H1 (cell line): ENCODE measurements at regions not wholly inside any gene's neighbourhood (a gene's known extent, or its start where the extent isn't known, plus 50 kb on each side); places are given as distances from the start of the nearest gene placed in this dataset.
A peak's percentile ranks its signal among the peaks of the same experiment; 100 is the strongest.

Experiments used
- CTCF ChIA-PET: fragments of 300-600 bp; sonication (Branson Sonifier 250); formaldehyde crosslinking; loops from one replicate; lab custom pipeline; 2021; ENCODE audit not compliant: partially characterized antibody; lab: Charles Lee
- POLR2A ChIA-PET: fragments of 300-600 bp; sonication (Branson Sonifier 250); formaldehyde crosslinking; loops from one replicate; lab custom pipeline; 2021; ENCODE audit warnings: inconsistent platforms; ENCODE audit not compliant: partially characterized antibody; lab: Charles Lee
- DNase-seq, 2 experiments: peaks; one replicate each; pipeline versions ENCODE4 v3.0.0 to v3.0.0-alpha.2; 2010 to 2022; ENCODE audit warnings: low spot score in 2 of 2, low read depth in 1 of 2, mixed read lengths in 1 of 2
- FAIRE-seq: peaks from 2 replicates; lab custom pipeline; 2011; peaks lifted over from hg19 to GRCh38; lab: Jason Lieb, UNC
- H2AFZ ChIP-seq: 2 replicates; pipeline ENCODE4 v1.8.1; 2012; ENCODE audit warnings: low read length, inconsistent platforms
- H2AK5ac ChIP-seq: 2 replicates; pipeline ENCODE4 v1.6.1; 2013; ENCODE audit warnings: low read depth, low read length
- H2BK120ac ChIP-seq: replicated peaks from 2 replicates; pipeline ENCODE3; 2013; ENCODE audit warnings: low read depth, low read length, inconsistent platforms
- H2BK12ac ChIP-seq: 2 replicates; pipeline ENCODE4 v1.6.1; 2013; ENCODE audit warnings: low read depth, low read length
- H2BK15ac ChIP-seq: 2 replicates; pipeline ENCODE4 v1.6.1; 2013; ENCODE audit warnings: low read length
- H2BK20ac ChIP-seq: 2 replicates; pipeline ENCODE4 v1.6.1; 2013; ENCODE audit warnings: low read length
- H2BK5ac ChIP-seq: 2 replicates; pipeline ENCODE4 v1.6.1; 2013; ENCODE audit warnings: low read depth, low read length
- H3K14ac ChIP-seq: 2 replicates; pipeline ENCODE4 v1.6.1; 2013; ENCODE audit warnings: inconsistent platforms; ENCODE audit not compliant: insufficient read length
- H3K18ac ChIP-seq: 2 replicates; pipeline ENCODE4 v1.6.1; 2013; ENCODE audit warnings: low read length; ENCODE audit errors: extremely low read depth
- H3K23ac ChIP-seq: 2 replicates; pipeline ENCODE4 v1.6.1; 2013; ENCODE audit warnings: inconsistent platforms; ENCODE audit not compliant: insufficient read length
- H3K23me2 ChIP-seq: 2 replicates; pipeline ENCODE4 v1.6.1; 2013; ENCODE audit warnings: low read depth, low read length
- H3K27ac ChIP-seq: 2 replicates; pipeline ENCODE4 v1.6.1; 2011; ENCODE audit warnings: low read depth, low read length, inconsistent platforms
- H3K27me3 ChIP-seq, 4 experiments: replicated peaks in 1 of 4; 1 replicate in 1 of 4; 2 replicates in 3 of 4; pipeline versions ENCODE4 v1.6.1 to v1.8.1; 2011 to 2013; ENCODE audit warnings: low read length in 3 of 4, mild to moderate bottlenecking in 3 of 4, inconsistent platforms in 2 of 4, mixed read lengths in 2 of 4, moderate library complexity in 1 of 4; ENCODE audit not compliant: control insufficient read depth in 3 of 4, insufficient read depth in 3 of 4; ENCODE audit errors: extremely low read depth in 1 of 4
- H3K36me3 ChIP-seq, 4 experiments: 2 replicates each; pipeline versions ENCODE4 v1.6.1 to v1.8.1; 2011 to 2013; ENCODE audit warnings: mild to moderate bottlenecking in 4 of 4, low read length in 3 of 4, moderate library complexity in 2 of 4, control low read depth in 1 of 4, inconsistent platforms in 1 of 4; ENCODE audit not compliant: insufficient read depth in 4 of 4, control insufficient read depth in 2 of 4
- H3K4ac ChIP-seq: replicated peaks from 2 replicates; pipeline ENCODE3; 2013; ENCODE audit warnings: low read length, low read depth, mixed read lengths, inconsistent platforms; ENCODE audit not compliant: insufficient read length
- H3K4me1 ChIP-seq, 4 experiments: replicated peaks in 1 of 4; 1 replicate in 1 of 4; 2 replicates in 3 of 4; pipeline versions ENCODE4 v1.6.1 to v1.8.1; 2011 to 2013; ENCODE audit warnings: low read length in 3 of 4, inconsistent platforms in 2 of 4, mixed read lengths in 1 of 4; ENCODE audit not compliant: insufficient read depth in 4 of 4, control insufficient read depth in 3 of 4
- H3K4me2 ChIP-seq, 2 experiments: 2 replicates each; pipeline versions ENCODE4 v1.6.1 to v1.8.1; 2011 to 2013; ENCODE audit warnings: low read depth in 2 of 2, low read length in 2 of 2, control low read depth in 1 of 2, inconsistent platforms in 1 of 2, mild to moderate bottlenecking in 1 of 2; ENCODE audit not compliant: insufficient read depth in 1 of 2
- H3K4me3 ChIP-seq, 4 experiments: fragments of 200-600, 300-600 bp in 1 of 4; sonication (generic), shearing (Covaris generic), sonication (Bioruptor Twin) in 1 of 4; 2 replicates each; pipeline versions ENCODE4 v1.5.1 to v1.8.1; 2011 to 2016; ENCODE audit warnings: low read length in 4 of 4, low read depth in 3 of 4, control low read depth in 2 of 4, inconsistent platforms in 2 of 4, mild to moderate bottlenecking in 2 of 4, mixed read lengths in 1 of 4, moderate library complexity in 1 of 4; ENCODE audit not compliant: insufficient read depth in 2 of 4; ENCODE audit errors: extremely low read depth in 1 of 4
- H3K56ac ChIP-seq: replicated peaks from 2 replicates; pipeline ENCODE3; 2013; ENCODE audit warnings: low read depth, mild to moderate bottlenecking, mixed read lengths, low read length, inconsistent platforms; ENCODE audit not compliant: insufficient read length
- H3K79me1 ChIP-seq: 2 replicates; pipeline ENCODE4 v1.6.1; 2013; ENCODE audit warnings: low read depth, low read length, control low read depth
- H3K79me2 ChIP-seq, 2 experiments: 2 replicates each; pipeline versions ENCODE4 v1.6.1 to v1.8.1; 2012 to 2013; ENCODE audit warnings: low read length in 2 of 2, mild to moderate bottlenecking in 2 of 2, inconsistent platforms in 1 of 2; ENCODE audit not compliant: insufficient read depth in 2 of 2, control insufficient read depth in 1 of 2
- H3K9ac ChIP-seq, 4 experiments: replicated peaks in 1 of 4; 1 replicate in 1 of 4; 2 replicates in 3 of 4; pipeline versions ENCODE4 v1.6.1 to v1.8.1; 2011 to 2013; ENCODE audit warnings: low read depth in 3 of 4, low read length in 3 of 4, control low read depth in 2 of 4, mild to moderate bottlenecking in 2 of 4, moderate library complexity in 2 of 4, inconsistent platforms in 1 of 4; ENCODE audit errors: extremely low read depth in 1 of 4
- H3K9me3 ChIP-seq, 2 experiments: 2 replicates each; pipeline versions ENCODE4 v1.6.1 to v1.8.1; 2012 to 2013; ENCODE audit warnings: mild to moderate bottlenecking in 2 of 2, moderate library complexity in 2 of 2, control low read depth in 1 of 2, inconsistent platforms in 1 of 2, low read depth in 1 of 2, low read length in 1 of 2, mixed read lengths in 1 of 2; ENCODE audit not compliant: insufficient read depth in 2 of 2
- H4K20me1 ChIP-seq, 2 experiments: replicated peaks in 1 of 2; 2 replicates each; pipeline versions ENCODE3 to v1.8.1; 2011 to 2013; ENCODE audit warnings: inconsistent platforms in 2 of 2, low read length in 2 of 2, mild to moderate bottlenecking in 1 of 2; ENCODE audit not compliant: insufficient read depth in 2 of 2, control insufficient read depth in 1 of 2
- H4K5ac ChIP-seq: 2 replicates; pipeline ENCODE4 v1.6.1; 2013; ENCODE audit warnings: low read length, low read depth, mixed read lengths, inconsistent platforms; ENCODE audit not compliant: insufficient read length
- H4K8ac ChIP-seq: 2 replicates; pipeline ENCODE4 v1.8.0; 2013; ENCODE audit warnings: mild to moderate bottlenecking, moderate library complexity, low read length, inconsistent platforms; ENCODE audit not compliant: insufficient read depth; ENCODE audit errors: extremely low read depth
- H4K91ac ChIP-seq: replicated peaks from 2 replicates; pipeline ENCODE3; 2013; ENCODE audit warnings: low read length, mixed read lengths, inconsistent platforms; ENCODE audit not compliant: insufficient read length
- BCL11A ChIP-seq, 2 experiments: IDR thresholded peaks; one replicate each; pipeline ENCODE4 v1.6.1; 2011; ENCODE audit warnings: low read depth in 2 of 2, low read length in 2 of 2, mild to moderate bottlenecking in 2 of 2
- GABPA ChIP-seq: IDR thresholded peaks from 2 replicates; pipeline ENCODE4 v1.6.1; 2011; ENCODE audit warnings: mild to moderate bottlenecking, low read length, moderate library complexity, borderline replicate concordance; ENCODE audit not compliant: insufficient read depth
- SAP30 ChIP-seq: fragments of 300-600 bp; sonication (generic); IDR thresholded peaks from 2 replicates; pipeline ENCODE4 v1.7.1; 2012; ENCODE audit warnings: low read length, moderate library complexity, mild to moderate bottlenecking, inconsistent platforms; ENCODE audit not compliant: insufficient read depth, insufficient replicate concordance
- SP2 ChIP-seq: IDR thresholded peaks from 2 replicates; pipeline ENCODE4 v1.6.1; 2012; ENCODE audit warnings: mild to moderate bottlenecking, low read length, inconsistent platforms
- TEAD4 ChIP-seq: IDR thresholded peaks from 2 replicates; pipeline ENCODE4 v1.6.1; 2012; ENCODE audit warnings: low read depth, low read length, inconsistent platforms, mixed read lengths
- WGBS, 2 experiments: shearing (Covaris generic) in 1 of 2; methylation state at CpG; one replicate each; pipeline versions ENCODE4 v1.1.6 to v1.1.7; 2013 to 2015; ENCODE audit warnings: low lambda C conversion rate in 2 of 2, mixed read lengths in 2 of 2, inconsistent platforms in 1 of 2, low coverage in 1 of 2, missing lambda C conversion rate in 1 of 2; ENCODE audit not compliant: insufficient replicate concordance in 2 of 2, insufficient coverage in 1 of 2, insufficient read length in 1 of 2; ENCODE audit errors: extremely low coverage in 1 of 2, missing lambda C conversion rate in 1 of 2; 5-methylcytosine and 5-hydroxymethylcytosine counted together
- TF ChIP-seq, protein P1 (sequence below), 3 experiments: IDR thresholded peaks; 1 replicate in 2 of 3; 2 replicates in 1 of 3; pipeline versions ENCODE4 v1.5.1 to v1.6.1; 2011; ENCODE audit warnings: low read length in 3 of 3, mild to moderate bottlenecking in 3 of 3, inconsistent platforms in 2 of 3, low read depth in 1 of 3, moderate library complexity in 1 of 3; ENCODE audit not compliant: insufficient read depth in 1 of 3; ENCODE audit errors: control extremely low read depth in 1 of 3
- TF ChIP-seq, protein P2 (sequence below): IDR thresholded peaks from 2 replicates; pipeline ENCODE4 v1.6.1; 2012; ENCODE audit warnings: low read length, inconsistent platforms

DNA sequence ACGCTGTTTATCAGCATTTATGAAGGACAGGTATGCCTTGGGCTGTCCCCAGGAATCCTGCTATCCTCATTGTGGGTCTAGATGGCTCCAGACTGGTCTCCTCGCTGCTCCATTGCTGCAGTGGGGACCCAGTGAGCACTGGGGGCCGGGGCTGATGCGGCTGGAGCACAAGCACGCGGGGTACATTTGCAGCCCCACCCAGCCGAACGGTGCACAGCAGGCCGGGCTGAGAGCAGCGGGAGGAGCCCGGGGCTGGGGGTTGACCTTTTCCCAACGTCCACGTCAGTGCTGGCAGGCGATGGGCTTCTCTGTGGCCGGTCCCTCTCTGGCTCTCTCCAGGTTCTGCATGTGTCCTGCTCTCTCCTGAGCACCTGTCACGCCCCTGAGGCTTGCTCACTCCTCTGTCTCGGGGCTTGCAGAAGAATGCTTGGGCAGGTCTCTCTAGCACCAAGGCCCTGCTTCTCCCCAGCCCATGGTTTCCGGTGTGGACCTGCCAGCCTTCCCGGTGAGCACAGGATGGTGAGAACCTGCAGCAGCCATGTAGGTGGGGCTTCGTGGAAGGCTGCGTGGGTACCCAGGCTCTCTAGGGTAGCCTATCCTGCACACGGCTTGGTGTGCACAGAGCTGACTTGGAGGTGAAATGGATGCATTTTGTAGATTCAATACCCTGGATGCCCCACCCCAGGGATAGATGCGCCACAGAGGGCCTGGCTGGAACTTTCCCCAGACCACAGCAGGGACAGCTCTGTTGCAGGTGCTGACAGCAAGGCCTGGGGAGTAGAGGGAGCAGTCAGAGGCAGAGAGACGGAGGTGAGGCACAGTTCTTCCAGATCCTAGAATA lies 89.1 kb upstream of the ADRA2C start:
- H3K79me2 ChIP-seq = no peaks in the 10 kb centered on the region
- H2BK15ac ChIP-seq = no peak overlapping the region
- no peak overlapping the region for H2AFZ ChIP-seq
- no peaks in the 10 kb centered on the region for H3K79me1 ChIP-seq
- H3K23ac ChIP-seq = no peak overlapping the region
- H3K36me3 ChIP-seq = no peaks in the 10 kb centered on the region
- H3K4ac ChIP-seq = no peak overlapping the region
- H4K20me1 ChIP-seq = no peaks in the 10 kb centered on the region
- H3K27me3 ChIP-seq = no peaks in the 10 kb centered on the region; a peak in 1 of 7 replicates
- H2BK120ac ChIP-seq = no peak overlapping the region
- H3K9me3 ChIP-seq = no peaks in the 10 kb centered on the region
- peaks cover 9% of the 10 kb centered on the region; the same call in 1 of the 2 replicates for H3K23me2 ChIP-seq
- FAIRE-seq (no peak), DNase-seq (no peak)
- peak overlapping the region; percentile 20; the same call in 1 of the 2 replicates for H4K8ac ChIP-seq
- H2BK12ac ChIP-seq = no peak overlapping the region
- 91% methylated on average over 24 of the region's 24 CpGs; no CpG with 5 or more reads in 1 of the 2 experiments for whole genome bisulfite sequencing, 2 experiments
- H3K27ac ChIP-seq = no peak overlapping the region
- H4K5ac ChIP-seq = no peak overlapping the region
- 0 out of 2 replicates have a peak overlapping the region, but pooled peaks have one; percentile 32 for H2AK5ac ChIP-seq
- peaks cover 0 to 6% (median 0%) of the 10 kb centered on the region in 4 experiments; a peak in 2 of 7 replicates for H3K4me1 ChIP-seq
- ChIA-PET CTCF (interaction anchor here (0.6 to 1.6 kb wide), 7 partner anchors 9 to 1008 kb away, joined by 3 to 4 read pairs (median 3); no protein-coding TSS in a partner anchor), POLR2A (no interaction called here)
- no peak overlapping the region for H4K91ac ChIP-seq
- H2BK5ac ChIP-seq = no peak overlapping the region
- no peak overlapping the region; the same call in 1 of the 2 replicates for H3K18ac ChIP-seq
- H3K4me3 ChIP-seq = no peak overlapping the region
- no peak overlapping the region for H3K14ac ChIP-seq
- H2BK20ac ChIP-seq = no peak overlapping the region
- no peak overlapping the region for H3K9ac ChIP-seq
- H3K4me2 ChIP-seq = no peak overlapping the region
- H3K56ac ChIP-seq = no peak overlapping the region
- TF ChIP-seq SP2 = no peak
- no peak for TF ChIP-seq TEAD4
- TF ChIP-seq GABPA = no peak
- TF ChIP-seq, protein P1, sequence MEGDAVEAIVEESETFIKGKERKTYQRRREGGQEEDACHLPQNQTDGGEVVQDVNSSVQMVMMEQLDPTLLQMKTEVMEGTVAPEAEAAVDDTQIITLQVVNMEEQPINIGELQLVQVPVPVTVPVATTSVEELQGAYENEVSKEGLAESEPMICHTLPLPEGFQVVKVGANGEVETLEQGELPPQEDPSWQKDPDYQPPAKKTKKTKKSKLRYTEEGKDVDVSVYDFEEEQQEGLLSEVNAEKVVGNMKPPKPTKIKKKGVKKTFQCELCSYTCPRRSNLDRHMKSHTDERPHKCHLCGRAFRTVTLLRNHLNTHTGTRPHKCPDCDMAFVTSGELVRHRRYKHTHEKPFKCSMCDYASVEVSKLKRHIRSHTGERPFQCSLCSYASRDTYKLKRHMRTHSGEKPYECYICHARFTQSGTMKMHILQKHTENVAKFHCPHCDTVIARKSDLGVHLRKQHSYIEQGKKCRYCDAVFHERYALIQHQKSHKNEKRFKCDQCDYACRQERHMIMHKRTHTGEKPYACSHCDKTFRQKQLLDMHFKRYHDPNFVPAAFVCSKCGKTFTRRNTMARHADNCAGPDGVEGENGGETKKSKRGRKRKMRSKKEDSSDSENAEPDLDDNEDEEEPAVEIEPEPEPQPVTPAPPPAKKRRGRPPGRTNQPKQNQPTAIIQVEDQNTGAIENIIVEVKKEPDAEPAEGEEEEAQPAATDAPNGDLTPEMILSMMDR (IDR thresholded peaks at IDR 0.05; ENCODE audit: control extremely low read depth in 1 of 3, insufficient read depth in 1 of 3, low read depth in 1 of 3, low read length in 3 of 3) = no peak
- TF ChIP-seq, protein P2, sequence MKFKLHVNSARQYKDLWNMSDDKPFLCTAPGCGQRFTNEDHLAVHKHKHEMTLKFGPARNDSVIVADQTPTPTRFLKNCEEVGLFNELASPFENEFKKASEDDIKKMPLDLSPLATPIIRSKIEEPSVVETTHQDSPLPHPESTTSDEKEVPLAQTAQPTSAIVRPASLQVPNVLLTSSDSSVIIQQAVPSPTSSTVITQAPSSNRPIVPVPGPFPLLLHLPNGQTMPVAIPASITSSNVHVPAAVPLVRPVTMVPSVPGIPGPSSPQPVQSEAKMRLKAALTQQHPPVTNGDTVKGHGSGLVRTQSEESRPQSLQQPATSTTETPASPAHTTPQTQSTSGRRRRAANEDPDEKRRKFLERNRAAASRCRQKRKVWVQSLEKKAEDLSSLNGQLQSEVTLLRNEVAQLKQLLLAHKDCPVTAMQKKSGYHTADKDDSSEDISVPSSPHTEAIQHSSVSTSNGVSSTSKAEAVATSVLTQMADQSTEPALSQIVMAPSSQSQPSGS = no peak
- TF ChIP-seq BCL11A (IDR thresholded peaks at IDR 0.05; ENCODE audit: low read depth in 2 of 2, low read length in 2 of 2) = no peak
- no peak for TF ChIP-seq SAP30
